UCSD-AML1 (cell line): ENCODE measurements at regions not wholly inside any gene's neighbourhood (a gene's known extent, or its start where the extent isn't known, plus 50 kb on each side); places are given as distances from the start of the nearest gene placed in this dataset.

Experiments used
- DNase-seq: peaks from one replicate; lab custom pipeline; 2025; ENCODE audit not compliant: unreplicated experiment; lab: John Stamatoyannopoulos, UW

GRCh38 chr5:68898951-68899471 lies 194.8 kb upstream of the SLC30A5 start:
- DNase-seq: no peak

- no peak for DNase-seq
Observed at GRCh38 chr5:68911840-68912690, 181.7 kb upstream of the SLC30A5 start.

DNA sequence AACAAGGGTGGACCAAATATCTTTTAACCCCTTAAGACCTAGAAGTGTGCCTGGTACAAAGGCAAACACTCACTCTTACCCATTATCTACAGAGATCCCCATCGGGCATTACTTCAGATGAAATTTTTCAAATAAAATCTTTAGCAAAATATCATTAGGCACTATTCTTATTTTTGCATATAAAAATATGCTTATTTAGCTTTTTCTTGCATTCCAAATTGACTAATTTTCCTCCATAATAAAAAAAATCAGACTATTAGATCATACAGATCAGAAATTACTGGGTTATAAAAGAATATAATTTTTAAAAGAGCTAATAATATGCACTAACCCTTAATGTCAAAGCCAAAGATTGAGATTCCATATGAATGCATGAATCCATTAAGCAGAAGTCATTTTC lies 178.7 kb upstream of the SLC30A5 start:
- no peak for DNase-seq

DNA sequence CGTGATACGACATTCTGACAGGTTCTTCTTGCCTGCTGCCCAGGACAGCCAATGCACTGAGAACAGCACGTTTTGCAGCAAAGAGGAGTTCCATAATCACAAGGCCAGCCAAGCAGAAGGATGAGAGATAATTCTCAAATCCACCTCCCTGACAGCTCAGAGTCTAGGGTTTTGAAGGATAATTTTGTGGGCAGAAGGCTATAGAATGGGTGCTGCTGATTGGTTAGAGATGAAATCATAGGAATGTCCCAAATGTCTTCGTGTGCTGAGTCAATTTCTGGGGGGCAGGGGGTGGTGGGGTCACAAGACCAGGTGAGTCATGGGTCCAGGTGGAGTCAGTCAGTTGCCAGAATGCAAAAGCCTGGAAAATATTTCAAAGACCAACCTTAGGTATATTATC lies 175.5 kb upstream of the SLC30A5 start:
- DNase-seq: no peak

GRCh38 chr5:68919988-68920490 lies 173.8 kb upstream of the SLC30A5 start:
- no peak for DNase-seq

DNA sequence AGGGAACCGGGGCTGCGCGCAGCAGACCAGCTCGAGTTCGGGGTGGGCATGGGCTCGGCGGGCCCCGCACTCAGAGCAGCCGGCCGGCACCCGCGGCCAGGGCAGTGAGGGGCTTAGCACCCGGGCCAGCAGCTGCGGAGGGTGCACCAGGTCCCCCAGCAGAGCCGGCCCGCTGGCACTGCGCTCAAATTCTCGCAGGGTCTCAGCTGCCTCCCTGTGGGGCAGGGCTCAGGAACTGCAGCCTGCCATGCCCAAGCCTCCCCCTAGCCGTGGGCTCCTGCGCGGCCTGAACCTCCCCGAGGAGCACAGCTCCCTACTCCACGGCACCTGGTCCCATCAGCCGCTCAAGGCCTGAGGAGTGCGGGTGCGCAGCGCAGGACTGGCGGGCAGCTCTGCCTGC lies 172.9 kb upstream of the SLC30A5 start:
- no peak for DNase-seq

- no peak for DNase-seq
Observed at GRCh38 chr5:68922172-68922987, 171.4 kb upstream of the SLC30A5 start.

GRCh38 chr5:68924481-68925145 lies 169.2 kb upstream of the SLC30A5 start:
- no peak for DNase-seq

- DNase-seq: no peak
Observed at GRCh38 chr5:68928617-68929302, 165.1 kb upstream of the SLC30A5 start.

DNA sequence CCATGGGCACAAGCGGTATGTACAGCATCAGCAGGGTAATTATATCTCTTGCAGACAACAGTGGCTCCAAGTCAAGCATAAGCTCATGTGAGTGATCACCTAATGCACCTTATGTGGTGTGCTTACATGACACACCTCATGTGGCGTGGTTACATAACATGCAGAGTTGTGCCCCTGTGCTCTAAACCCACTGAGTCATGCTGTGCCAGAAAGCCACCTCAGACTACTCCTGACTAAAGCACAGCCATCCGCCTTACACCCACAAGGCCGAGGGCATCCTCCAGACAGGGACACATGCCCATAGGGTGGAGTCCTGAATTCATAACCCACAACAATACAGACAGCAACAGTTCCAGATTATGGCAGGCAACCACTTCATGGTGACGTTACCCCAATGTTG lies 163.7 kb upstream of the SLC30A5 start:
- DNase-seq: no peak

DNA sequence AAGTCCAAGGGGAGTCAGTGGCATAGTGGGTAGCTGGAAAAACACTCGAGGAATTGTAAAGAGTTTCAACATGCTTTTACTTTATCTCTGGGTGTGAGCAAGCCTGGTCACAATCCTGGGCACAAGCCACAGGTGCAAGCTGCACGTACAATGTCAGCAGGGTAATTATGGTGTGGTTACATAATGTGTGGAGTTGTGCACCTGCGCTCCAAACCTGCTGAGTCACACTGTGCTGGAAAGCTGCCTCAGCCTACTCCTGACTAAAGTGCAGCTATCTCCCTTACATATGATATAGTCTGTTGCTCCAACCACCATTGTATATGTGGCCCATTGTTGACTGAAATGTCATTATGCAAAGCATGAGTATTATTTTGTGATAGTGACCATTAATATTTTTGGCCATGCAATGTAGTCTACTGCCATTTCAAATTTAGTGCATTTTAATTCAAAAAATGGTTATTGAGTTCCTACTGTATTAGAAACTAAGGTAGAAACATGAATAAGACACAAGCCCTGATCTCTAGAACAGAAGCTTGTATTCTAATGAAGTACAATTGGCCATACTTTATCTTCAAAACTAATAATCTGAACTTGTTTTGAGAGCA lies 160.9 kb upstream of the SLC30A5 start:
- DNase-seq: no peak

DNA sequence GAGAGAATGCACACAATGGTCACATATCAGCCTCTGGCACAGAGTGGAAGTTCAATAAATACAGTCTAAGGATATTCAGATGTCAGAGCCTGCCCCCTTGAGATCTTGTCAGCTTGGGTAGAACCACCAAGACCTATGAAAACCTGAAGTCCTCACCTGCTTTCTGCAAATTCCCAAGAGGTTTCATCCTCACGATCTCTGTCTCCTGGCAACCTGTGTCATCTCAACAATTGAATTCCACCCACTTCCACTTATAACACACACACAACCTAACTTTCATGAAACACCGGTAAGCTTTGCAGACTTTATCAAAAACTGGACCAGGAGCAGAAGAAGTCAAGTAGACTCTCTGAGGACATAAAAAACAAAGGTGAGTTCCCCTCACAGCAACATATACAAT lies 151.6 kb upstream of the SLC30A5 start:
- DNase-seq: no peak

- no peak for DNase-seq
Observed at GRCh38 chr5:68946728-68947127, 147.1 kb upstream of the SLC30A5 start.

GRCh38 chr5:68947986-68948385 lies 145.8 kb upstream of the SLC30A5 start:
- DNase-seq: no peak

- DNase-seq: no peak
Observed at GRCh38 chr5:68949256-68949655, 144.6 kb upstream of the SLC30A5 start.

GRCh38 chr5:68949711-68950110 lies 144.1 kb upstream of the SLC30A5 start:
- DNase-seq: no peak

- no peak for DNase-seq
Observed at GRCh38 chr5:68950125-68950524, 143.7 kb upstream of the SLC30A5 start.

GRCh38 chr5:68950930-68951329 lies 142.9 kb upstream of the SLC30A5 start:
- DNase-seq: no peak

GRCh38 chr5:68953231-68953874 lies 140.5 kb upstream of the SLC30A5 start:
- no peak for DNase-seq
